ENCODE measurements at regions not wholly inside any gene's neighbourhood (a gene's known extent, or its start where the extent isn't known, plus 50 kb on each side); places are given as distances from the start of the nearest gene placed in this dataset.

- no peaks in the 10 kb centered on the region for H3K4me1 ChIP-seq (ENCODE audit: low read depth)
- no peaks in the 10 kb centered on the region for H3K36me3 ChIP-seq (ENCODE audit: low read depth)
- ATAC-seq: no peak
- DNase-seq: no peak
- H3K9me3 ChIP-seq: no peaks in the 10 kb centered on the region
- no peak overlapping the region for H3K4me3 ChIP-seq
- intact Hi-C loops (cut with DNase I, micrococcal nuclease): no loop called here
- TF ChIP-seq, protein P1, sequence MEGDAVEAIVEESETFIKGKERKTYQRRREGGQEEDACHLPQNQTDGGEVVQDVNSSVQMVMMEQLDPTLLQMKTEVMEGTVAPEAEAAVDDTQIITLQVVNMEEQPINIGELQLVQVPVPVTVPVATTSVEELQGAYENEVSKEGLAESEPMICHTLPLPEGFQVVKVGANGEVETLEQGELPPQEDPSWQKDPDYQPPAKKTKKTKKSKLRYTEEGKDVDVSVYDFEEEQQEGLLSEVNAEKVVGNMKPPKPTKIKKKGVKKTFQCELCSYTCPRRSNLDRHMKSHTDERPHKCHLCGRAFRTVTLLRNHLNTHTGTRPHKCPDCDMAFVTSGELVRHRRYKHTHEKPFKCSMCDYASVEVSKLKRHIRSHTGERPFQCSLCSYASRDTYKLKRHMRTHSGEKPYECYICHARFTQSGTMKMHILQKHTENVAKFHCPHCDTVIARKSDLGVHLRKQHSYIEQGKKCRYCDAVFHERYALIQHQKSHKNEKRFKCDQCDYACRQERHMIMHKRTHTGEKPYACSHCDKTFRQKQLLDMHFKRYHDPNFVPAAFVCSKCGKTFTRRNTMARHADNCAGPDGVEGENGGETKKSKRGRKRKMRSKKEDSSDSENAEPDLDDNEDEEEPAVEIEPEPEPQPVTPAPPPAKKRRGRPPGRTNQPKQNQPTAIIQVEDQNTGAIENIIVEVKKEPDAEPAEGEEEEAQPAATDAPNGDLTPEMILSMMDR (IDR thresholded peaks at IDR 0.05): no peak
These were observed 151.1 kb downstream of the TMEM26 start for GRCh38 chr10:61302124-61302523.

GRCh38 chr10:61301575-61301974 lies 151.6 kb downstream of the TMEM26 start:
- H3K9me3 ChIP-seq: no peaks in the 10 kb centered on the region
- no peak overlapping the region for H3K4me3 ChIP-seq
- TF ChIP-seq, protein P1 (IDR thresholded peaks at IDR 0.05): no peak
- no peaks in the 10 kb centered on the region for H3K36me3 ChIP-seq (ENCODE audit: low read depth)
- intact Hi-C loops (cut with DNase I, micrococcal nuclease): no loop called here
- ATAC-seq: no peak
- no peak for DNase-seq
- H3K4me1 ChIP-seq (ENCODE audit: low read depth): no peaks in the 10 kb centered on the region

DNA sequence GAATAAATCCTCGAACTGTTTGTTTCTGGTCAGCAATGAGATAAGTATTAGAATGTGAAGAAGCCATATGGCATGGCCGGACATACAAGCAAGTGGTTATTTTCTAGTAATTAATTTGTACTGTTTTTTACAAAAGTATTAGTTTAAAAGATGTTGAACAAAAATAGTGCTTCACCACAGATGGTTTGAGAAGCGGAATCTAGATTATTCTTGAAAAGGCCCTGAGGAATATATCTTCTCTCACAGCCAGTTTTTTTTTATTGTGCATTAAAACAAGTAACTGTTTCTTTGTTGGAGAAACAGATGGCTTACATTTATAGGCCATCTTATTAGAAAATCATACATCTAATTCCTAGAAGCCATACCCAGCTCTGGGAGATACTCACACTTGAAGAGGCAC lies 153.3 kb downstream of the TMEM26 start:
- ATAC-seq: no peak
- H3K4me3 ChIP-seq: no peak overlapping the region
- intact Hi-C loops (cut with DNase I, micrococcal nuclease): no loop called here
- TF ChIP-seq, protein P1 (IDR thresholded peaks at IDR 0.05): no peak
- no peaks in the 10 kb centered on the region for H3K4me1 ChIP-seq (ENCODE audit: low read depth)
- H3K9me3 ChIP-seq: no peaks in the 10 kb centered on the region
- H3K36me3 ChIP-seq (ENCODE audit: low read depth): no peaks in the 10 kb centered on the region
- DNase-seq: no peak

GRCh38 chr10:61299156-61299555 lies 154.0 kb downstream of the TMEM26 start:
- Histone ChIP-seq H3K4me3 (no peak overlapping the region), H3K9me3 (no peaks in the 10 kb centered on the region), H3K36me3 (ENCODE audit: low read depth) (no peaks in the 10 kb centered on the region), H3K4me1 (ENCODE audit: low read depth) (no peaks in the 10 kb centered on the region)
- intact Hi-C loops (cut with DNase I, micrococcal nuclease): no loop called here
- DNase-seq (no peak), ATAC-seq (no peak)
- TF ChIP-seq, protein P1 (IDR thresholded peaks at IDR 0.05): no peak

GRCh38 chr10:61298194-61298593 lies 155.0 kb downstream of the TMEM26 start:
- DNase-seq (no peak), ATAC-seq (no peak)
- Histone ChIP-seq H3K4me1 (ENCODE audit: low read depth) (no peaks in the 10 kb centered on the region), H3K9me3 (no peaks in the 10 kb centered on the region), H3K4me3 (no peak overlapping the region), H3K36me3 (ENCODE audit: low read depth) (no peaks in the 10 kb centered on the region)
- TF ChIP-seq, protein P1 (IDR thresholded peaks at IDR 0.05): no peak
- intact Hi-C loops (cut with DNase I, micrococcal nuclease): no loop called here

DNA sequence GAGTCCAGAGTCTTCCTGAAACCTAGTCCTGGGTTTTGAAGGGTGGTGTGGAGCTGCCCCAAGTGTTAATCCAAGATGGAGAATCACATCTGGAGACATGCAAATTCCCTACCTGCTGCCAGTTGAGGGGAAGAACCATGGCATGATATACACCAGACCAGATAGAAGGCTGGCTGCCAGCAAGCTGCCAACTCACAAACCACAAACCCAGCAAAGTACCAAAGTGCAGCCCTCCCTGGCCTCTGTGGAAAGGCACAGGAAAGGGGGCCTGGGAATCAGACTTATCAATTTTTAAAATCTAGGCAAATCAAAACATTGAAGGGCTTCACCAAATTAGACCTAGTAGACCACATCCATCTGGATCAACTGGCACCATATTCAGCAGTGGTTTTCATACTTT lies 157.0 kb downstream of the TMEM26 start:
- intact Hi-C loops (cut with DNase I, micrococcal nuclease): no loop called here
- Histone ChIP-seq H3K4me1 (ENCODE audit: low read depth) (no peaks in the 10 kb centered on the region), H3K9me3 (no peaks in the 10 kb centered on the region), H3K36me3 (ENCODE audit: low read depth) (no peaks in the 10 kb centered on the region), H3K4me3 (no peak overlapping the region)
- no peak for ATAC-seq
- DNase-seq: no peak
- TF ChIP-seq, protein P1 (IDR thresholded peaks at IDR 0.05): no peak

Measured in mucosa of descending colon (tissue), 3 donors.